IMR-90 (cell line): ENCODE measurements at regions not wholly inside any gene's neighbourhood (a gene's known extent, or its start where the extent isn't known, plus 50 kb on each side); places are given as distances from the start of the nearest gene placed in this dataset.
"Not testable (repeated sequence)": the region's sequence is repeated elsewhere in the genome, so short reads cannot be mapped to it uniquely, and the experiment has no call there.

Source experiments
- ATAC-seq: fragments of 200-7000 bp; cut with Tn5 transposase; 2 replicates; pipeline ENCODE4 v1.9.1; 2020; ENCODE audit warnings: low read depth, mild to moderate bottlenecking, moderate library complexity
- BruUV-seq: library from RNA; stranded (reverse); fragments of 400-500 nt; replicated peaks from 2 replicates; lab custom pipeline; 2021; lab: Mats Ljungman, UMichigan
- CTCF ChIA-PET: fragments of 300-600 bp; formaldehyde crosslinking; extraction: SDS; loops from one replicate; lab custom pipeline; 2021; ENCODE audit warnings: antibody characterized with exemption; lab: Yijun Ruan, JAX
- POLR2A ChIA-PET: fragments of 300-600 bp; sonication (Branson Sonifier 250); formaldehyde crosslinking; loops from one replicate; lab custom pipeline; 2022; ENCODE audit warnings: antibody characterized with exemption; ENCODE audit not compliant: unreplicated experiment; lab: Charles Lee
- DNase-seq: peaks from one replicate; pipeline ENCODE4 v3.0.0; 2013
- H2AFZ ChIP-seq: replicated peaks from 2 replicates; pipeline ENCODE3; 2013; ENCODE audit warnings: low read length, mild to moderate bottlenecking; ENCODE audit not compliant: poor library complexity
- H2AK5ac ChIP-seq: 2 replicates; pipeline ENCODE4 v1.6.1; 2013; ENCODE audit warnings: low read depth, low read length, inconsistent platforms
- H2AK9ac ChIP-seq: replicated peaks from 2 replicates; pipeline ENCODE3; 2013; ENCODE audit warnings: mild to moderate bottlenecking, low read depth, low read length, moderate library complexity; ENCODE audit not compliant: poor library complexity
- H2BK120ac ChIP-seq: 2 replicates; pipeline ENCODE4 v1.6.1; 2013; ENCODE audit warnings: low read depth, low read length, inconsistent platforms
- H2BK15ac ChIP-seq: 3 replicates; pipeline ENCODE4 v1.6.1; 2013; ENCODE audit warnings: low read depth, low read length, inconsistent platforms
- H2BK20ac ChIP-seq: 2 replicates; pipeline ENCODE4 v1.6.1; 2013; ENCODE audit warnings: low read depth, mild to moderate bottlenecking, inconsistent platforms, low read length, moderate library complexity
- H2BK5ac ChIP-seq: 2 replicates; pipeline ENCODE4 v1.6.1; 2013; ENCODE audit warnings: mild to moderate bottlenecking, low read depth, low read length, inconsistent platforms; ENCODE audit not compliant: poor library complexity, severe bottlenecking
- H3K14ac ChIP-seq: replicated peaks from 2 replicates; pipeline ENCODE4 v1.6.1; 2013; ENCODE audit warnings: low read depth, low read length, inconsistent platforms
- H3K18ac ChIP-seq: 2 replicates; pipeline ENCODE4 v1.6.1; 2013; ENCODE audit warnings: low read depth, low read length, control low read depth
- H3K23ac ChIP-seq: 2 replicates; pipeline ENCODE4 v1.6.1; 2013; ENCODE audit warnings: low read depth, low read length, inconsistent platforms
- H3K27ac ChIP-seq: 2 replicates; pipeline ENCODE4 v1.5.1; 2013; ENCODE audit warnings: mild to moderate bottlenecking, control low read depth, low read length; ENCODE audit not compliant: insufficient read depth
- H3K27me3 ChIP-seq: 2 replicates; pipeline ENCODE4 v1.6.1; 2013; ENCODE audit warnings: low read length; ENCODE audit not compliant: control insufficient read depth, insufficient read depth
- H3K36me3 ChIP-seq: 2 replicates; pipeline ENCODE4 v1.6.1; 2013; ENCODE audit warnings: low read length, mixed read lengths; ENCODE audit not compliant: control insufficient read depth, insufficient read depth
- H3K4ac ChIP-seq: 2 replicates; pipeline ENCODE4 v1.6.1; 2013; ENCODE audit warnings: low read depth, low read length, inconsistent platforms
- H3K4me1 ChIP-seq: 2 replicates; pipeline ENCODE4 v1.6.1; 2013; ENCODE audit warnings: low read length, mixed read lengths; ENCODE audit not compliant: control insufficient read depth, insufficient read depth
- H3K4me2 ChIP-seq: 2 replicates; pipeline ENCODE4 v1.6.1; 2013; ENCODE audit warnings: low read depth, mild to moderate bottlenecking, control low read depth, low read length, moderate library complexity
- H3K4me3 ChIP-seq: 2 replicates; pipeline ENCODE4 v1.5.1; 2013; ENCODE audit warnings: low read depth, mild to moderate bottlenecking, control low read depth, low read length, moderate library complexity; ENCODE audit not compliant: insufficient read depth
- H3K56ac ChIP-seq: 2 replicates; pipeline ENCODE4 v1.6.1; 2013; ENCODE audit warnings: low read length, inconsistent platforms; ENCODE audit not compliant: insufficient read depth; ENCODE audit errors: extremely low read depth
- H3K79me1 ChIP-seq, 2 experiments: 2 replicates each; pipeline ENCODE4 v1.6.1; 2013; ENCODE audit warnings: low read length in 2 of 2, inconsistent platforms in 1 of 2, low read depth in 1 of 2
- H3K9ac ChIP-seq: 2 replicates; pipeline ENCODE4 v1.6.1; 2013; ENCODE audit warnings: low read depth, low read length, control low read depth
- H3K9me1 ChIP-seq: 2 replicates; pipeline ENCODE4 v1.6.1; 2013; ENCODE audit warnings: low read length, inconsistent platforms; ENCODE audit not compliant: insufficient read depth
- H3K9me3 ChIP-seq: 2 replicates; pipeline ENCODE4 v1.6.1; 2013; ENCODE audit warnings: low read length; ENCODE audit not compliant: control insufficient read depth, insufficient read depth
- H4K20me1 ChIP-seq: 2 replicates; pipeline ENCODE4 v1.6.1; 2013; ENCODE audit warnings: low read length, inconsistent platforms; ENCODE audit not compliant: insufficient read depth
- H4K5ac ChIP-seq: 2 replicates; pipeline ENCODE4 v1.6.1; 2013; ENCODE audit warnings: mild to moderate bottlenecking, low read depth, low read length, control low read depth
- H4K8ac ChIP-seq, 2 experiments: 2 replicates each; pipeline ENCODE4 v1.6.1; 2013; ENCODE audit warnings: low read depth in 2 of 2, low read length in 2 of 2, control low read depth in 1 of 2, inconsistent platforms in 1 of 2
- H4K91ac ChIP-seq: 2 replicates; pipeline ENCODE4 v1.6.1; 2013; ENCODE audit warnings: low read depth, low read length, inconsistent platforms; ENCODE audit not compliant: insufficient read depth
- WGBS, 2 experiments: methylation state at CpG; one replicate each; pipeline versions ENCODE4 v1.1.5 to v1.1.7; 2013; ENCODE audit warnings: missing lambda C conversion rate in 2 of 2; ENCODE audit not compliant: insufficient read length in 1 of 2; ENCODE audit errors: extremely low coverage in 2 of 2; 5-methylcytosine and 5-hydroxymethylcytosine counted together
- dilution Hi-C: fragments of 300-500 bp; cut with HindIII; formaldehyde crosslinking; loops from one replicate; pipeline ENCODE4 v1.14.3; 2018; ENCODE audit warnings: low sequenced_read_pairs; ENCODE audit not compliant: unreplicated experiment
- in situ Hi-C: fragments of 300-500 bp; cut with MboI; formaldehyde crosslinking; loops from 3 replicates; pipeline ENCODE4 v1.14.3; 2019; ENCODE audit warnings: low sequenced_read_pairs, inconsistent platforms, mixed read lengths
- intact Hi-C: fragments of 100-400 bp; cut with micrococcal nuclease; formaldehyde crosslinking; loops from 2 replicates; pipeline ENCODE4 v1.10.0; 2022

GRCh38 chr12:14101556-14101955, 120.2 kb upstream of the GRIN2B start:
- peaks cover 12% of the 10 kb centered on the region for H3K9me3 ChIP-seq
- H3K4me2 ChIP-seq, H3K9ac ChIP-seq, dilution Hi-C loops, H3K4me1 ChIP-seq, DNase-seq, H4K8ac ChIP-seq, H3K27me3 ChIP-seq, BruUV-seq, H3K56ac ChIP-seq, POLR2A ChIA-PET, H3K36me3 ChIP-seq, intact Hi-C loops, in situ Hi-C loops, H4K5ac ChIP-seq, H2BK20ac ChIP-seq, H3K4me3 ChIP-seq, H2AK9ac ChIP-seq, H3K79me1 ChIP-seq, H2BK15ac ChIP-seq, H2BK5ac ChIP-seq, H4K20me1 ChIP-seq, H3K27ac ChIP-seq, H3K9me1 ChIP-seq, H2BK120ac ChIP-seq, CTCF ChIA-PET, H3K4ac ChIP-seq, H3K18ac ChIP-seq, H3K14ac ChIP-seq, H2AFZ ChIP-seq, ATAC-seq, H2AK5ac ChIP-seq, H4K91ac ChIP-seq, H3K23ac ChIP-seq: not testable (repeated sequence)
- 60% methylated on average over 1 of the region's 1 CpG; no CpG with 5 or more reads in 1 of the 2 experiments for WGBS, 2 experiments
